ENCODE measurements at regions not wholly inside any gene's neighbourhood (a gene's known extent, or its start where the extent isn't known, plus 50 kb on each side); places are given as distances from the start of the nearest gene placed in this dataset.

DNA sequence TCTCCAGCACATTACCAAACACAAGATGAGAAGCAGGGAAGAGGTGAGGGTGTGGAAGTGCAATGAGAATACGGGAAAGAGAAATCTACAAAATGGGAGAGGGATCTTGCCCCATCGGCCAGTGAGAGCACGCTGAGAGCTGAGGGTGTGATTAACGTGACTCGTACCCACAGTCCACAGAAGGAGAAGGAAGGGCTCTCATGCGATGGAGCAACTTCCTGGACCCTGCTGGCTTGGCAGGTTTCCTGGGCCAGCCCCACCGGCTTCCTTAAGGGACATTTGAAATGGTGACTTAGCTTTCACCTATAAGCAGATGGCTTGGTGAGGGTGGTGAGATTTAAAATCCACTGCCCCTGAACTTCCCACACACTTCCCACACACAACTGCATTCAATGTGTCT lies 740.1 kb downstream of the UQCRFS1 start:
- TF ChIP-seq CREB1 (IDR thresholded peaks at IDR 0.05; ENCODE audit: low read depth), result no peak
- TF ChIP-seq EZH2 (IDR thresholded peaks at IDR 0.05; ENCODE audit: borderline replicate concordance, control insufficient read depth, low read depth, low read length), result no peak
- TF ChIP-seq, protein P1, sequence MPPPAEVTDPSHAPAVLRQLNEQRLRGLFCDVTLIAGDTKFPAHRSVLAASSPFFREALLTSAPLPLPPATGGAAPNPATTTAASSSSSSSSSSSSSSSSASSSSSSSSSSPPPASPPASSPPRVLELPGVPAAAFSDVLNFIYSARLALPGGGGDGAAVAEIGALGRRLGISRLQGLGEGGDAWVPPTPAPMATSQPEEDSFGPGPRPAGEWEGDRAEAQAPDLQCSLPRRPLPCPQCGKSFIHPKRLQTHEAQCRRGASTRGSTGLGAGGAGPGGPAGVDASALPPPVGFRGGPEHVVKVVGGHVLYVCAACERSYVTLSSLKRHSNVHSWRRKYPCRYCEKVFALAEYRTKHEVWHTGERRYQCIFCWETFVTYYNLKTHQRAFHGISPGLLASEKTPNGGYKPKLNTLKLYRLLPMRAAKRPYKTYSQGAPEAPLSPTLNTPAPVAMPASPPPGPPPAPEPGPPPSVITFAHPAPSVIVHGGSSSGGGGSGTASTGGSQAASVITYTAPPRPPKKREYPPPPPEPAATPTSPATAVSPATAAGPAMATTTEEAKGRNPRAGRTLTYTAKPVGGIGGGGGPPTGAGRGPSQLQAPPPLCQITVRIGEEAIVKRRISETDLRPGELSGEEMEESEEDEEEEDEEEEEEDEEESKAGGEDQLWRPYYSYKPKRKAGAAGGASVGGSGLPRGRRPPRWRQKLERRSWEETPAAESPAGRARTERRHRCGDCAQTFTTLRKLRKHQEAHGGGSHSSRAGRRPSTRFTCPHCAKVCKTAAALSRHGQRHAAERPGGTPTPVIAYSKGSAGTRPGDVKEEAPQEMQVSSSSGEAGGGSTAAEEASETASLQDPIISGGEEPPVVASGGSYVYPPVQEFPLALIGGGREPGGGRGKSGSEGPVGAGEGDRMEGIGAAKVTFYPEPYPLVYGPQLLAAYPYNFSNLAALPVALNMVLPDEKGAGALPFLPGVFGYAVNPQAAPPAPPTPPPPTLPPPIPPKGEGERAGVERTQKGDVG (CRISPR knock-in tag; IDR thresholded peaks at IDR 0.05), result no peak
- TF ChIP-seq, protein P2, sequence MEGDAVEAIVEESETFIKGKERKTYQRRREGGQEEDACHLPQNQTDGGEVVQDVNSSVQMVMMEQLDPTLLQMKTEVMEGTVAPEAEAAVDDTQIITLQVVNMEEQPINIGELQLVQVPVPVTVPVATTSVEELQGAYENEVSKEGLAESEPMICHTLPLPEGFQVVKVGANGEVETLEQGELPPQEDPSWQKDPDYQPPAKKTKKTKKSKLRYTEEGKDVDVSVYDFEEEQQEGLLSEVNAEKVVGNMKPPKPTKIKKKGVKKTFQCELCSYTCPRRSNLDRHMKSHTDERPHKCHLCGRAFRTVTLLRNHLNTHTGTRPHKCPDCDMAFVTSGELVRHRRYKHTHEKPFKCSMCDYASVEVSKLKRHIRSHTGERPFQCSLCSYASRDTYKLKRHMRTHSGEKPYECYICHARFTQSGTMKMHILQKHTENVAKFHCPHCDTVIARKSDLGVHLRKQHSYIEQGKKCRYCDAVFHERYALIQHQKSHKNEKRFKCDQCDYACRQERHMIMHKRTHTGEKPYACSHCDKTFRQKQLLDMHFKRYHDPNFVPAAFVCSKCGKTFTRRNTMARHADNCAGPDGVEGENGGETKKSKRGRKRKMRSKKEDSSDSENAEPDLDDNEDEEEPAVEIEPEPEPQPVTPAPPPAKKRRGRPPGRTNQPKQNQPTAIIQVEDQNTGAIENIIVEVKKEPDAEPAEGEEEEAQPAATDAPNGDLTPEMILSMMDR (IDR thresholded peaks at IDR 0.05 in 2 of 3, conservative IDR thresholded peaks at IDR 0.05 in 1 of 3; ENCODE audit: control insufficient read depth in 2 of 3, extremely low read depth in 1 of 3, insufficient read depth in 1 of 3, low read depth in 3 of 3, low read length in 3 of 3), result no peak
- TF ChIP-seq GABPA (IDR thresholded peaks at IDR 0.05; ENCODE audit: low read depth), result no peak
- TF ChIP-seq, protein P3, sequence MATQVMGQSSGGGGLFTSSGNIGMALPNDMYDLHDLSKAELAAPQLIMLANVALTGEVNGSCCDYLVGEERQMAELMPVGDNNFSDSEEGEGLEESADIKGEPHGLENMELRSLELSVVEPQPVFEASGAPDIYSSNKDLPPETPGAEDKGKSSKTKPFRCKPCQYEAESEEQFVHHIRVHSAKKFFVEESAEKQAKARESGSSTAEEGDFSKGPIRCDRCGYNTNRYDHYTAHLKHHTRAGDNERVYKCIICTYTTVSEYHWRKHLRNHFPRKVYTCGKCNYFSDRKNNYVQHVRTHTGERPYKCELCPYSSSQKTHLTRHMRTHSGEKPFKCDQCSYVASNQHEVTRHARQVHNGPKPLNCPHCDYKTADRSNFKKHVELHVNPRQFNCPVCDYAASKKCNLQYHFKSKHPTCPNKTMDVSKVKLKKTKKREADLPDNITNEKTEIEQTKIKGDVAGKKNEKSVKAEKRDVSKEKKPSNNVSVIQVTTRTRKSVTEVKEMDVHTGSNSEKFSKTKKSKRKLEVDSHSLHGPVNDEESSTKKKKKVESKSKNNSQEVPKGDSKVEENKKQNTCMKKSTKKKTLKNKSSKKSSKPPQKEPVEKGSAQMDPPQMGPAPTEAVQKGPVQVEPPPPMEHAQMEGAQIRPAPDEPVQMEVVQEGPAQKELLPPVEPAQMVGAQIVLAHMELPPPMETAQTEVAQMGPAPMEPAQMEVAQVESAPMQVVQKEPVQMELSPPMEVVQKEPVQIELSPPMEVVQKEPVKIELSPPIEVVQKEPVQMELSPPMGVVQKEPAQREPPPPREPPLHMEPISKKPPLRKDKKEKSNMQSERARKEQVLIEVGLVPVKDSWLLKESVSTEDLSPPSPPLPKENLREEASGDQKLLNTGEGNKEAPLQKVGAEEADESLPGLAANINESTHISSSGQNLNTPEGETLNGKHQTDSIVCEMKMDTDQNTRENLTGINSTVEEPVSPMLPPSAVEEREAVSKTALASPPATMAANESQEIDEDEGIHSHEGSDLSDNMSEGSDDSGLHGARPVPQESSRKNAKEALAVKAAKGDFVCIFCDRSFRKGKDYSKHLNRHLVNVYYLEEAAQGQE (IDR thresholded peaks at IDR 0.05; ENCODE audit: low read depth, low read length), result no peak
- no peak for TF ChIP-seq CBX3 (IDR thresholded peaks at IDR 0.05; ENCODE audit: borderline replicate concordance, low read depth)
- TF ChIP-seq RFX5 (IDR thresholded peaks at IDR 0.05; ENCODE audit: low read depth, low read length), result no peak
